Endothelial cell of umbilical vein (primary cell): ENCODE measurements at regions not wholly inside any gene's neighbourhood (a gene's known extent, or its start where the extent isn't known, plus 50 kb on each side); places are given as distances from the start of the nearest gene placed in this dataset.

Source experiments
- BruUV-seq: library from RNA; stranded (reverse); fragments of 400-500 nt; replicated peaks from 2 replicates; lab custom pipeline; 2021; lab: Mats Ljungman, UMichigan
- CTCF ChIA-PET: fragments of 300-600, 350-600 bp; sonication (Branson Sonifier 250); formaldehyde crosslinking; loops from one replicate; lab custom pipeline; 2021; ENCODE audit warnings: antibody characterized with exemption, inconsistent platforms; lab: Charles Lee
- POLR2A ChIA-PET: fragments of 300-600, 350-600 bp; sonication (Branson Sonifier 250); formaldehyde crosslinking; loops from one replicate; lab custom pipeline; 2021; ENCODE audit warnings: antibody characterized with exemption, inconsistent platforms; lab: Charles Lee
- DNase-seq: peaks from one replicate; pipeline ENCODE4 v3.0.0-alpha.2; 2011; ENCODE audit warnings: low read depth, low spot score
- FAIRE-seq: peaks from 2 replicates; lab custom pipeline; 2011; peaks lifted over from hg19 to GRCh38; lab: Jason Lieb, UNC
- H2AFZ ChIP-seq: 2 replicates; pipeline ENCODE4 v1.6.0; 2012; ENCODE audit warnings: low read depth, low read length, control low read depth, inconsistent platforms
- H3K27ac ChIP-seq: 2 replicates; pipeline ENCODE4 v1.5.1; 2011; ENCODE audit warnings: low read depth, mild to moderate bottlenecking, control low read depth, low read length, moderate library complexity; ENCODE audit not compliant: insufficient read depth
- H3K27me3 ChIP-seq, 2 experiments: 2 replicates each; pipeline versions ENCODE4 v1.6.0 to v1.6.1; 2011; ENCODE audit warnings: low read length in 2 of 2, mixed read lengths in 1 of 2; ENCODE audit not compliant: control insufficient read depth in 2 of 2, insufficient read depth in 2 of 2
- H3K36me3 ChIP-seq, 2 experiments: 2 replicates in 1 of 2; 3 replicates in 1 of 2; pipeline ENCODE4 v1.5.1; 2011; ENCODE audit warnings: low read length in 2 of 2, mild to moderate bottlenecking in 1 of 2, moderate library complexity in 1 of 2; ENCODE audit not compliant: control insufficient read depth in 2 of 2, insufficient read depth in 2 of 2; ENCODE audit errors: extremely low read depth in 1 of 2
- H3K4me1 ChIP-seq: 3 replicates; pipeline ENCODE4 v1.5.1; 2011; ENCODE audit warnings: mild to moderate bottlenecking, low read length; ENCODE audit not compliant: control insufficient read depth, insufficient read depth; ENCODE audit errors: extremely low read depth
- H3K4me2 ChIP-seq: 2 replicates; pipeline ENCODE4 v1.6.1; 2011; ENCODE audit warnings: low read length, control low read depth, mixed read lengths; ENCODE audit not compliant: insufficient read depth
- H3K4me3 ChIP-seq, 3 experiments: fragments of 200-600 bp in 1 of 3; sonication (generic), shearing (Covaris generic) in 1 of 3; replicated peaks in 1 of 3; 2 replicates each; pipeline ENCODE4 v1.5.1; 2011 to 2016; ENCODE audit warnings: control low read depth in 3 of 3, low read length in 3 of 3, mild to moderate bottlenecking in 2 of 3, inconsistent platforms in 1 of 3, low read depth in 1 of 3, moderate library complexity in 1 of 3; ENCODE audit not compliant: insufficient read depth in 1 of 3
- H3K79me2 ChIP-seq: 2 replicates; pipeline ENCODE4 v1.6.0; 2012; ENCODE audit warnings: low read length, inconsistent platforms; ENCODE audit not compliant: control insufficient read depth, insufficient read depth
- H3K9ac ChIP-seq: replicated peaks from 2 replicates; pipeline ENCODE3; 2011; ENCODE audit warnings: low read length, control low read depth; ENCODE audit not compliant: insufficient read depth; ENCODE audit errors: extremely low read depth
- H3K9me1 ChIP-seq: replicated peaks from 3 replicates; pipeline ENCODE4 v1.6.0; 2011; ENCODE audit warnings: mild to moderate bottlenecking, low read length; ENCODE audit not compliant: control insufficient read depth, insufficient read depth; ENCODE audit errors: extremely low read depth
- H3K9me3 ChIP-seq: replicated peaks from 2 replicates; pipeline ENCODE4 v1.5.1; 2012; ENCODE audit warnings: low read length, inconsistent platforms; ENCODE audit not compliant: control insufficient read depth, insufficient read depth
- H4K20me1 ChIP-seq: replicated peaks from 2 replicates; pipeline ENCODE3; 2011; ENCODE audit warnings: mild to moderate bottlenecking, low read length; ENCODE audit not compliant: control insufficient read depth, insufficient read depth; ENCODE audit errors: extremely low read depth
- EZH2 ChIP-seq: IDR thresholded peaks from 2 replicates; pipeline ENCODE4 v1.6.1; 2012; ENCODE audit warnings: borderline replicate concordance, low read depth, mild to moderate bottlenecking, moderate library complexity, low read length, inconsistent platforms; ENCODE audit not compliant: severe bottlenecking
- FOS ChIP-seq: IDR thresholded peaks from 2 replicates; pipeline ENCODE4 v1.6.1; 2011; ENCODE audit warnings: mild to moderate bottlenecking, low read length, moderate library complexity, borderline replicate concordance; ENCODE audit not compliant: insufficient read depth
- GATA2 ChIP-seq: IDR thresholded peaks from 2 replicates; pipeline ENCODE4 v1.7.0; 2011; ENCODE audit warnings: low read depth, mild to moderate bottlenecking, moderate library complexity, mixed read lengths, low read length; ENCODE audit not compliant: insufficient read length, insufficient read depth
- JUN ChIP-seq: IDR thresholded peaks from 2 replicates; pipeline ENCODE4 v1.6.1; 2011; ENCODE audit warnings: borderline replicate concordance, low read depth; ENCODE audit not compliant: insufficient read length, insufficient read depth
- MYC ChIP-seq: IDR thresholded peaks from one replicate; pipeline ENCODE4 v1.6.1; 2011; ENCODE audit warnings: mild to moderate bottlenecking, low read depth, low read length
- POLR2A ChIP-seq: IDR thresholded peaks from 2 replicates; pipeline ENCODE4 v1.6.1; 2012; ENCODE audit warnings: low read depth, mild to moderate bottlenecking, control low read depth, low read length
- POLR2AphosphoS5 ChIP-seq: IDR thresholded peaks from 2 replicates; pipeline ENCODE4 v1.6.1; 2012; ENCODE audit warnings: low read depth, mild to moderate bottlenecking, control low read depth, low read length, moderate library complexity; ENCODE audit not compliant: insufficient read depth
- dilution Hi-C: fragments of 300-500 bp; cut with MboI; formaldehyde crosslinking; loops from one replicate; pipeline ENCODE4 v1.15.0; 2019; ENCODE audit warnings: low sequenced_read_pairs; ENCODE audit not compliant: extremely low pct_ligation_motif_present
- intact Hi-C: fragments of 100-400 bp; cut with micrococcal nuclease; formaldehyde crosslinking; loops from one replicate; pipeline ENCODE4 v1.10.0; 2022
- TF ChIP-seq, protein P1 (sequence below), 2 donors: IDR thresholded peaks; 1 replicate in 1 of 2; 2 replicates in 1 of 2; pipeline ENCODE4 v1.5.1; 2011; ENCODE audit warnings: low read length in 2 of 2, mild to moderate bottlenecking in 2 of 2, moderate library complexity in 2 of 2, control low read depth in 1 of 2, inconsistent platforms in 1 of 2, low read depth in 1 of 2; ENCODE audit not compliant: insufficient read depth in 1 of 2; ENCODE audit errors: extremely low read depth in 1 of 2
- TF ChIP-seq, protein P2 (sequence below): IDR thresholded peaks from 2 replicates; pipeline ENCODE4 v1.6.1; 2011; ENCODE audit not compliant: insufficient read depth, insufficient read length

DNA sequence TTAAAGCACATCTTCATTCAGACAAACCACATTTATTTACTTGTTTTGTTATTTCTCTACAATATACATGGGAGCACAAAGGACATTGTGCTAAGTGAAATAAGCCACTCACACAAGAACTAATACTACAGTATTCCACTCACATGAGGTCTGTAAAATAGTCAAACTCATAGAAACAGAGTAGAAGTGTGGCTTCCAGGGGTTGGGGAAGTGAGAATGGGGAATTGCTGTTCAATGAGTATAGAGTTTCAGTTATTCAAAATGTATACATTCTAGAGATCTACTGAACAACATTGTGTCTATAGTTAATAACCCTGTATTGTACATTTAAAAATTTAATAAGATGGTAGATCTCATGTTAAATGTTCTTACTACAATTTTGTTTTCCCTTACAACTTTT lies 88.8 kb downstream of the ATXN7L3B start:
- BruUV-seq, result no TSS peak
- intact Hi-C loops, result no loop called here
- TF ChIP-seq GATA2 (no peak), MYC (no peak), POLR2AphosphoS5 (no peak), FOS (no peak), JUN (no peak), POLR2A (no peak), EZH2 (no peak)
- TF ChIP-seq, protein P1, sequence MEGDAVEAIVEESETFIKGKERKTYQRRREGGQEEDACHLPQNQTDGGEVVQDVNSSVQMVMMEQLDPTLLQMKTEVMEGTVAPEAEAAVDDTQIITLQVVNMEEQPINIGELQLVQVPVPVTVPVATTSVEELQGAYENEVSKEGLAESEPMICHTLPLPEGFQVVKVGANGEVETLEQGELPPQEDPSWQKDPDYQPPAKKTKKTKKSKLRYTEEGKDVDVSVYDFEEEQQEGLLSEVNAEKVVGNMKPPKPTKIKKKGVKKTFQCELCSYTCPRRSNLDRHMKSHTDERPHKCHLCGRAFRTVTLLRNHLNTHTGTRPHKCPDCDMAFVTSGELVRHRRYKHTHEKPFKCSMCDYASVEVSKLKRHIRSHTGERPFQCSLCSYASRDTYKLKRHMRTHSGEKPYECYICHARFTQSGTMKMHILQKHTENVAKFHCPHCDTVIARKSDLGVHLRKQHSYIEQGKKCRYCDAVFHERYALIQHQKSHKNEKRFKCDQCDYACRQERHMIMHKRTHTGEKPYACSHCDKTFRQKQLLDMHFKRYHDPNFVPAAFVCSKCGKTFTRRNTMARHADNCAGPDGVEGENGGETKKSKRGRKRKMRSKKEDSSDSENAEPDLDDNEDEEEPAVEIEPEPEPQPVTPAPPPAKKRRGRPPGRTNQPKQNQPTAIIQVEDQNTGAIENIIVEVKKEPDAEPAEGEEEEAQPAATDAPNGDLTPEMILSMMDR (IDR thresholded peaks at IDR 0.05; ENCODE audit: extremely low read depth in 1 of 2, insufficient read depth in 1 of 2, low read depth in 1 of 2, low read length in 2 of 2), result no peak
- TF ChIP-seq, protein P2, sequence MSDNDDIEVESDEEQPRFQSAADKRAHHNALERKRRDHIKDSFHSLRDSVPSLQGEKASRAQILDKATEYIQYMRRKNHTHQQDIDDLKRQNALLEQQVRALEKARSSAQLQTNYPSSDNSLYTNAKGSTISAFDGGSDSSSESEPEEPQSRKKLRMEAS, result no peak

More for the DNA sequence above, 88.8 kb downstream of the ATXN7L3B start:
- Histone ChIP-seq H3K9me1 (no peaks in the 10 kb centered on the region), H3K27me3 (no peaks in the 10 kb centered on the region), H3K4me2 (no peak overlapping the region), H3K9ac (no peak overlapping the region), H2AFZ (no peak overlapping the region), H4K20me1 (no peaks in the 10 kb centered on the region), H3K36me3 (no peaks in the 10 kb centered on the region), H3K4me1 (no peaks in the 10 kb centered on the region), H3K79me2 (no peaks in the 10 kb centered on the region), H3K4me3 (no peak overlapping the region), H3K9me3 (no peaks in the 10 kb centered on the region), H3K27ac (no peak overlapping the region)
- dilution Hi-C loops, result no loop called here
- no peak for DNase-seq
- POLR2A ChIA-PET, result no interaction called here
- CTCF ChIA-PET, result no interaction called here
- no peak for FAIRE-seq
